GM21723 (cell line): ENCODE measurements at regions not wholly inside any gene's neighbourhood (a gene's known extent, or its start where the extent isn't known, plus 50 kb on each side); places are given as distances from the start of the nearest gene placed in this dataset.
A peak's percentile ranks its signal among the peaks of the same experiment; 100 is the strongest.

ENCODE experiments used
- ATAC-seq: cut with Tn5 transposase; IDR thresholded peaks from one replicate; pipeline ENCODE4 v1.9.1; 2021; ENCODE audit warnings: mild to moderate bottlenecking, moderate library complexity; ENCODE audit not compliant: unreplicated experiment

- ATAC-seq: no peak
Measured at GRCh38 chr11:119493712-119494111, 70.7 kb upstream of the THY1 start.

GRCh38 chr11:119491753-119492510, 69.0 kb upstream of the THY1 start:
- ATAC-seq: no peak

GRCh38 chr11:119490253-119491006, 67.5 kb upstream of the THY1 start:
- no peak for ATAC-seq

GRCh38 chr11:119489087-119489486, 66.1 kb upstream of the THY1 start:
- ATAC-seq: no peak

GRCh38 chr11:119488256-119488995, 65.5 kb upstream of the THY1 start:
- ATAC-seq: no peak

GRCh38 chr11:119486691-119487259, 63.8 kb upstream of the THY1 start:
- ATAC-seq: no peak

GRCh38 chr11:119486016-119486415, 63.0 kb upstream of the THY1 start:
- ATAC-seq: no peak

GRCh38 chr11:119484741-119485605, 62.0 kb upstream of the THY1 start:
- no peak for ATAC-seq

GRCh38 chr11:119483881-119484371, 61.0 kb upstream of the THY1 start:
- no peak for ATAC-seq

- no peak for ATAC-seq
Measured at GRCh38 chr11:119483341-119483880, 60.4 kb upstream of the THY1 start.

- no peak for ATAC-seq
Measured at GRCh38 chr11:119482521-119483011, 59.6 kb upstream of the THY1 start.

GRCh38 chr11:119481667-119482400, 58.9 kb upstream of the THY1 start:
- ATAC-seq: no peak

- peak; percentile 66 for ATAC-seq
Measured at GRCh38 chr11:119481021-119481666, 58.2 kb upstream of the THY1 start.

- ATAC-seq: no peak
Measured at GRCh38 chr11:119480380-119481020, 57.5 kb upstream of the THY1 start.

- ATAC-seq: no peak
Measured at GRCh38 chr11:119479685-119480275, 56.8 kb upstream of the THY1 start.

GRCh38 chr11:119478711-119479285, 55.8 kb upstream of the THY1 start:
- no peak for ATAC-seq

- no peak for ATAC-seq
Measured at GRCh38 chr11:119476666-119477331, 53.8 kb upstream of the THY1 start.
